Renal pelvis (tissue), 1 donor: ENCODE measurements at regions not wholly inside any gene's neighbourhood (a gene's known extent, or its start where the extent isn't known, plus 50 kb on each side); places are given as distances from the start of the nearest gene placed in this dataset.

Experiments
- DNase-seq: peaks from one replicate; pipeline ENCODE4 v3.0.0-alpha.2; 2013

- no peak for DNase-seq
These were observed 50.4 kb upstream of the PRR16 start for GRCh38 chr5:120413686-120414085.
